ENCODE measurements at regions not wholly inside any gene's neighbourhood (a gene's known extent, or its start where the extent isn't known, plus 50 kb on each side); places are given as distances from the start of the nearest gene placed in this dataset.

DNA sequence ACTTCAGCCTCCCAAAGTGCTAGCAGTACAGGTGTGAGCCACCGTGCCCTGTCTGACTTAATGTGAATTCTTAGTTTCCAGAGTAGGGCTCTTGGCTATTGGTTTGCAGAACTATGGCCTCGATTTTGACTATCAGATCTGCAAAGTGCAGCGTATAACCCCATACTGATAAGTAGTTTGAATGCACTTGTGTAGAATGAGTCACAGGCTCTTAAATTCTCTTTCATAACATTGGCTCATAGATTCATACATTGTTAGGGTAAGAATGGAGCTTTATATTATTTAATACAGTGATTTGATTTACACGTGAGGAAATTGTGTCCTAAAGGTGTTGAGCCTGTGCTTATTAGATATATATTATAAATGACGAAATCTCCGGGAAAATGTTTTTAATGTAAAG lies 109.9 kb downstream of the ZPLD1 start:
- TF ChIP-seq, protein P1, sequence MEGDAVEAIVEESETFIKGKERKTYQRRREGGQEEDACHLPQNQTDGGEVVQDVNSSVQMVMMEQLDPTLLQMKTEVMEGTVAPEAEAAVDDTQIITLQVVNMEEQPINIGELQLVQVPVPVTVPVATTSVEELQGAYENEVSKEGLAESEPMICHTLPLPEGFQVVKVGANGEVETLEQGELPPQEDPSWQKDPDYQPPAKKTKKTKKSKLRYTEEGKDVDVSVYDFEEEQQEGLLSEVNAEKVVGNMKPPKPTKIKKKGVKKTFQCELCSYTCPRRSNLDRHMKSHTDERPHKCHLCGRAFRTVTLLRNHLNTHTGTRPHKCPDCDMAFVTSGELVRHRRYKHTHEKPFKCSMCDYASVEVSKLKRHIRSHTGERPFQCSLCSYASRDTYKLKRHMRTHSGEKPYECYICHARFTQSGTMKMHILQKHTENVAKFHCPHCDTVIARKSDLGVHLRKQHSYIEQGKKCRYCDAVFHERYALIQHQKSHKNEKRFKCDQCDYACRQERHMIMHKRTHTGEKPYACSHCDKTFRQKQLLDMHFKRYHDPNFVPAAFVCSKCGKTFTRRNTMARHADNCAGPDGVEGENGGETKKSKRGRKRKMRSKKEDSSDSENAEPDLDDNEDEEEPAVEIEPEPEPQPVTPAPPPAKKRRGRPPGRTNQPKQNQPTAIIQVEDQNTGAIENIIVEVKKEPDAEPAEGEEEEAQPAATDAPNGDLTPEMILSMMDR (optimal IDR thresholded peaks at IDR 0.05 in 1 of 3, IDR thresholded peaks at IDR 0.05 in 1 of 3, conservative IDR thresholded peaks at IDR 0.05 in 1 of 3; ENCODE audit: extremely low read depth in 1 of 3, insufficient read depth in 2 of 3, low read length in 3 of 3) = no peak
- TF ChIP-seq EZH2 (IDR thresholded peaks at IDR 0.05; ENCODE audit: low read length) = no peak
